GOT3 (cell line): ENCODE measurements at regions not wholly inside any gene's neighbourhood (a gene's known extent, or its start where the extent isn't known, plus 50 kb on each side); places are given as distances from the start of the nearest gene placed in this dataset.
"Not testable (repeated sequence)": the region's sequence is repeated elsewhere in the genome, so short reads cannot be mapped to it uniquely, and the experiment has no call there.

Experiments
- DNase-seq: peaks from one replicate; lab custom pipeline; 2025; ENCODE audit warnings: mixed read lengths; lab: John Stamatoyannopoulos, UW

DNA sequence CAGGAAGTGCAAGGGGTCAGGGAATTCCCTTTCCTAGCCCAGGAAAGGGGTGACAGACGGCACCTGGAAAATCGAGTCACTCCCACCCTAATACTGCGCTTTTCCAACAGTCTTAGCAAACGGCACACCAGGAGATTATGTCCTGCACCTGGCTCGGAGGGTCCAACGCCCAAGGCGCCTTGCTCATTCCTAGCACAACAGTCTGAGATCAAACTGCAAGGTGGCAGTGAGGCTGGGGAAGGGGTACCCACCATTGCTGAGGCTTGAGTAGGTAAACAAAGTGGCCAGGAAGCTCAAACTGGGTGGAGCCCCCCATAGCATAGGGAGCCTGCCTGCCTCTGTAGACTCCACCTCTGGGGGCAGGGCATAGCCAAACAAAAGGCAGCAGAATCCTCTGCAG, 618.5 kb upstream of the LRRN3 start:
- not testable (repeated sequence) for DNase-seq

DNA sequence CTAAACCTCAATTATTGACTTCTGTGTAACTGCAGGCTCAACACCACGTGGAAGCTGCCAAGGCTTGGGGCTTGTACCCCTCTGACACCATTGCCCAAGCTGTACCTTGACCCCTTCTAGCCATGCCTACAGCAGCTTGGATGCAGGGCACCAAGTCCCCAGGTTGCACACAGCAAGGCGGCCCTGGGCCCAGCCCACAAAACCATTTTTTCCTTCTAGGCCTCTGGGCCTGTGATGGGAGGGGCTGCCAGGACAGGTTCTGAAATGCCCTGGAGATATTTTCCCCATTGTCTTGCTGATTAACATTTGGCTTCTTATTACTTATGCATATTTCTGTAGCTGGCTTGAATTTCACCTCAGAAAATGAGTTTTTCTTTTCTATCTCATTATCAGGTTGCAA, 610.0 kb upstream of the LRRN3 start:
- DNase-seq = no peak

DNA sequence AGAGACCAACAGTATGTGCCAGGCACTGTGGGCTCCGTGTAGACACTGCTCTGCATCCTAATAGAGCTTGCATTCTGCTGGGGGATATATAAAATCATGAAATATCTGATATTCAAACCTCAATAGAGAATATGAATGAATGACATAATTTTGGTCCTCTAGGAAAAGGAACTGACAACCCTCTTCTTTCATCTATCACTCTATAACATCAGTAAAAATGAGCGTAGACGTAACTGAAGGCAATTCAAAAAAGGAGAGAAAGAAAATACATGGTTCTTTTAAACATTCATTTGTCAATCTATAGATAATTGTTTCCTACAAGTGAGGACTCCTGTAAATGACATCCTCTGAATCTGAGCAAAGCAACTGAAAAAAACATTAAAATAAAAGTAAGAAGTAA, 607.4 kb upstream of the LRRN3 start:
- no peak for DNase-seq

DNA sequence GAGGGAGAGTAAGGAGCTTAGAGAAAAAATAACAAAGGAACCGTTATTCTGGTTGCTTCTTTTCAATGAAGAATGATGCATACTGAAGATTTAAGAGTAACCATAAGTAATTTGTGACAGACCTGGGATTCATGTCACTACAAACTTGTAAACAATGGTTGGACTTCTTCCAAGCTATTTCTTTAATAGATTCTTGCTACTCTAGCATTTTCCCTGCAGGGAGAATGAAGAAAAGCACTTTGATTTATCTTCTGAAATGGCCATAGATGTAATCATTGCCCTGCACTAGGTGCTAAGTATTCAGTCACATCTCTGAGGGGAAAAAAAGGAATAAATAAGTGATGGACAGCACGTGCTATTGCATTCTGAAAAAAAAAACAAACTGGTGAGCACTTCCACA, 606.6 kb upstream of the LRRN3 start:
- no peak for DNase-seq

DNA sequence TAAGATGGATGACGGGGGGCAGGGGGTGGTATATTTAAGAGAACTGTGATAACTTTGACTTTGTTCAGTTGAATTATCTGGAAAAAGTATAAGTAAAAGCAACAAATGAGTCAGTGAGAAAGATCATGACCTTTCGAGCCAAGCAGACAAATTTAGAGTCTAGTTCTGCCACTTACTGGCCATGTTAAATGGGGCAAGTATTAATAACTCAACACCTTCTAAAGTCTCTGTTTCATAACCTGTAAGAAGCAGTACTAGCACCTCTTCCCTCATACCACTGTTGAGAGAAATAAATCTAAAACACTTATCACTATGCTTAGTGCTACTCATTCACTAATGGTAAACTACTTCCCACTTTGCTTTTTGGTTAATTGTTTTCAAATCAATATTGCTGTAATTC, 604.4 kb upstream of the LRRN3 start:
- no peak for DNase-seq

DNA sequence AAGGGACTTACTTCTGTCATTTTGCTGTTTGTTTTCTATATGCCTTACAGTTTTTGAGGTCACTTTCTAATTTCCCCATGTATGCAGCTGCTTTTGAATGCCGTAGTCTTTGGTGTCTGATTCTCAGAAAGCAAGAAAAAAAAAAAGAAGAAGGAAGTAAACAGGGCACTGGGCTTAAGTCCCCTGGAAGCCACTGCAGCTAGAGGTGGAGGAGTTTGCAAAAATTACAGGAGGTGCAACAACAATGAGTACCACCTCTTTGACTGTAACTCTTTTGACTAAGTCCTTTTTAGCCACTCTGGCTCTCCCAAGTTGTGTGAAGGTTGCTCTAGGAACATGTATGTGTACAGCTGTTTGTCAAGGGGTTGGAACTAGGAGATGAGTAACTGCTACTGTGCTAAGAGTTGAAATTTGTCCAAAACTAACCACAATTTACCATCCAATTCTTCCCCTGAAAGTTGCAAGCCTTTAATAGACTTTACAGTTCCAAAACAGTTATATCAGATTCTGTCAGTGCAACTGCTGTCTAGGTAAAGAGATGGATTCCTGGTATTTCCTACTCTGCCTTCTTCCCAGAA, 588.0 kb upstream of the LRRN3 start:
- DNase-seq = no peak

DNA sequence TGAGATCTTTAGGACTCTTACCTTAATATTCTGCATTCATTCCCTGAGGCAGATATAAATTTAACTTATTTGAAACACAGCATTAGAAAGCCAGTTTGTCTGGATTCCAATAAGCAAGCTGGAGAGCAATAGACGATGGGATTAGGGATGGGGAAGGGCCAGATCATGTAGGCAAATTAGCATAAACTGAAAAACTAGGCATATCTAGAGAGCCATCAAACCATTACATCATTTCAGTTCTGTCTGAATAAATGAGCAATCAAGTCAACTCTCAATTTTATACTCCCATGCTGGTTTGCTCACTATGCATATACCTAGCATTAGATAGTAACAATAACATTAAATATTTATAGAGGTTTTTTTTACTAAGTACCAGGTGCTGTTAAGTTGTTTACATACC, 583.6 kb upstream of the LRRN3 start:
- DNase-seq = no peak

DNA sequence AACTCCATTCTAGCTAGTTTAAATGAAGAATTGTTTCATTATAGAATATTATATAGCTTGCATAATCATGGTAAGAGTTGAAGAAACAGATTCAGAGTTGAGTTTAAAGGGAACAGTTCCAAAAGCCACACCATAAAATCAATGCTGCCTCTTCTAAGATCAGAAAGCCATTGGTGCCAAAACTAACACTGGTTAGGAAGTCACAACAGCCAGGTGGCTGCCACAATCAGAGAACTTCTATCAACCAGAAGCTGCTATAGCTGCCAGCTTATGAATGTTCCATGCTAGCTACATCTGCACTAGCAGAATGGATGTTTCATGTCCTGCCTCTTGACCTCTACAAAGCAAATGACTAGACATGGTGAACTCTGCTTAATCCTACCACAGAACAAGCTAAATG, 583.1 kb upstream of the LRRN3 start:
- no peak for DNase-seq

DNA sequence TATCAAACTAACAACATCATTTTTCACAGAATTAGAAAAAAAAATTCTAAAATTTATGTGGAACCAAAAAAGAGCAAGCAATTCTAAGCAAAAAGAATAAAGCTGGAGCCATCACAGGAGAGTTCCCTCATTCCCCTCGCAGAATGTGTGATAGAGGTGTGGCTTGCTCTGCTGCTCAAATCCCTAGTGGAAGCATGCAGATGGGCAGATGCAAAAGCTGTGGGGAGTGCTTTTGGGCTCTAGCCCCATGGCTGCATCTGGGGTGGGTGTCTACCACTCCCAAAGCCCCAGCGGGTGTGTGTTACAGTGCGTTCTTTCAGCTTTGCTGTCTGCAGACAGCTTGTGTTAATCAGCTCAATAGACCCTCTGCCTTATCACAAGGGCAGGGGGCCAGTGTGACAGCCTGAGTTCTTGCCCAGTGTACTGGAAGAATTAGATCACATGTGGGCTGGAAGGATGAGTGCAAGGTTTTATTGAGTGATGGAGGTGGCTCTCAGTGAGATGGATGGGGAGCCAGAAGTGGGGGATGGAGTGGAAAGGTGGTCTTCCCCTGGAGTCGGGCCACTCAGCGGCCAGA, 575.9 kb upstream of the LRRN3 start:
- not testable (repeated sequence) for DNase-seq

DNA sequence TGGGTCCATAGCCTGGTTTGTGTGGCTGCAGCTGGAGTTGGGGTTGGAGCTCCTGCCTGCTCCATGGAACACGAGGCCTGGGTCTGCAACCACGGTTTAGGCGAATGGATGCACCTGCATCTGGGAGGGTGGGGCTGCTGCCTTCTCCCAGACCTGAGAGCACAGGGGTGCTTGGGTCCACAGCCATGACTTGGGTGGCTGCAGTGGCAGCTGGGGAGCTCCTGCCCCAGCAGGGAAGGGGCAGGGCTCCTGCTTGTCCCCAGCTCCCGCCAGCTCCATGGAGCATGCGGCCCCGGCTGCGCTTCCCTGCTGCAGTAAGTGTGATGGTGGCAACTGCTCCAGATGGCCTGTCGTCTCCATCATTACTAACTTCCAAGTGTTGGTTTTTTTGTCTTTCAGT, 571.1 kb upstream of the LRRN3 start:
- no peak for DNase-seq

DNA sequence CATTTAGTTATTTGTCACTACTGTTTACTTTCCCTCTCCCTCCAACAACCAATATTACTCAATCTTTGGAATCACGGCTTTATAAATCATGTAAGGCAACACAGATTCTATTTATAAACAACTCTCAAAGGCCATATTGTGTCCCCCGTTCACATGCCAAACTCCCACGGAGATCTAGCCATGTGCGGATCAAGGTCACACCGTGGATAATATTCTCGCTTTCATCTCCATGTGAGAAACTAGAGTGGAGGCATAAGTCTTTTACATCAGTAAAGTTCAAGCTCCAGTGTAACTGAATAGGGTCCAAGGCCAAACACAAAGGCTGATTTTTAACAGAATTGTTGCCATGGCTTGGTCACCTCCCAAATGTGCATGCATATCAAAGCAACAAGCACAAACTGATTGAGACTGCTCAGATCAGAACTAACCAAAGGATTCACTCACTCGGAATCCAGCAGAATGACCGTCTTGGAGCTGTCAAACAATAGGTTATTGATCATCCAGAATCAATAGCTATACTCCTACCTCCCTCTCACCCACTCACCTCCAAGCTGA, 569.5 kb upstream of the LRRN3 start:
- no peak for DNase-seq

DNA sequence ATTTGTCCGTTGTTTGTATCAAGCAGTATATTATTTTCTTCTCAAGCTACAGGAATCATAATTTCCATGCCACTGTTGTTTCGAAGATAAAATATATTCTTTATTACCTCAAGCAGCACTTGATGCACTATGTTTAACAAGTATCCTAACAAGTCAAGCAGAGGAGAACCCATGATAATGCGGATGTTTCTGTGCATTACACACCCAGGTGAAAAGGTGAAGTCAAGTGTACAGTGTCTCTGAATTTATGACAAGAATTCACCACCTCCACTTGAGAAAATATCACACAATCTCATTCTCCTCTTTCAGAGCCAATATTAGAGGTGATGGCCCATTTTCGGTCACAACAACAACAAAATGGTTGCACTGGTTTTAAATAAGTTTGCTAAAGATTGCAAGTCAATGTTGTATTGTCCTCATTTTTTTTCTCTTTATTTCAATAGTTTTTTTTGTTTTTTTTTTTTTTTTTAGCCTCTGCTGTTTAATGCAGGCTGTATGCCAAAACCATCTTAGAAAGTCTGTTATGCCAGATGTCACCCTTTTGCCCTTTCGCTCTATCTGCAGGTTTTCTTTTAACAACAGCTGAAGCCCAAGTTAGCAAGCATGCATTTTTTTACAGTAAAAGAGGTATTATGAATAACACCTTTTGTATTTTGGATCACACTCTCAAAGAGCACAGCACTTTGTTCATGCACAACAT, 568.7 kb upstream of the LRRN3 start:
- no peak for DNase-seq

DNA sequence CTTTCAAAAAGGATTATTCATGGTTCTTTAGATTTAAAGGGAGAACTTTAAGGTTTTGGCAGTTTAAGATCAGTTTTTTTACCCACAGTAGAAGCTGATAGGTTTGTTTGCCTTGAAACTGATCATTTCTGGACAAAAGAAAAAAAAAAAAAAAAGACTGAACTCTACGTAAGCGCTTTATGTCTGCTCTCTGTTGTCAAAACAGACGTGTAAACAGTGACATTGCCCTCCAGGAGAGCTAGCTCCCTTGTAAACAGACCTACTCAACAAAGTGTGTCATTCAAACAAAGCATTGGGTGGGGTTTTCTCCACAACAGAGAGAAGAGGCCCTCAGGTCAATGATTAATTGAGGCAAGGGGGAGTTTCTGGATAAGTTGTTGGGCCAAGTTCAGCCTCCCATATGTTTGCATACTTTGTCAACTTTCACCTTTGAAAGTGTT, 568.1 kb upstream of the LRRN3 start:
- no peak for DNase-seq

DNA sequence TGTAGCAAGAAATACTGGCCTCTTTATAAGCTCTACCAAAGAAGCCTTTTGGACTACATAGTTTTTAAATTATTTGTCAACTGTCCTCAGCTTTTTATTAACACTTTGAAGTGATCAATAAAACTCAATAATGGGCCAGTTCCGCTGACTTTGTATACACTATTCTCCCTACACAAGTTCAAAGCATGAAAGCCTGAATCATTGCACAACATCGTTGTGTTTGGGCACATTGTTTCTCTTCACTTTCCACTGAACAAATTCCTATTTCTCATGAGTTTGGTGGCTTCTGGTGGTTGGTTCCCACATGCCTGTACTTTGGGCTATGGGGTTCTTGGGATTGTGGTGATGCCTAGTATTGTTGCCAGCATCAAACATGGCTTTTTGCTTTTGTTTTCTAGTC, 561.8 kb upstream of the LRRN3 start:
- no peak for DNase-seq

DNA sequence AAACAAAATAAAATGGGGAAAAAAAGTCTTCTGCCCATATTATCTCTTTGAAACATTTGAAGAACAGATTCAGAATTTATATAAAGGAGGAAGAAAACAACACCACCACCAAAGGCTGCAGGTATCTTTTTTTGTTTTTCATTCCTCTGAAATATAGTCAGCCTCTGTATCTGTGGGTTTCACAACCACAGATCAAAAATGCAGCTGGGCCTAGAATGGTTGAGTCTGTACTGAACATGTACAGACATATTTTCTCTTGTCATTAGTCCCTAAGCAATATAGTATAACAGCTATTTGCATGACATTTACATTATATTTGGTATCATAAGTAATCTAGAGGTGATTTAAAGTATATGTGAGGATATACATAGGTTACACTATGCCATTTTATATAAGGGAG, 559.7 kb upstream of the LRRN3 start:
- no peak for DNase-seq

DNA sequence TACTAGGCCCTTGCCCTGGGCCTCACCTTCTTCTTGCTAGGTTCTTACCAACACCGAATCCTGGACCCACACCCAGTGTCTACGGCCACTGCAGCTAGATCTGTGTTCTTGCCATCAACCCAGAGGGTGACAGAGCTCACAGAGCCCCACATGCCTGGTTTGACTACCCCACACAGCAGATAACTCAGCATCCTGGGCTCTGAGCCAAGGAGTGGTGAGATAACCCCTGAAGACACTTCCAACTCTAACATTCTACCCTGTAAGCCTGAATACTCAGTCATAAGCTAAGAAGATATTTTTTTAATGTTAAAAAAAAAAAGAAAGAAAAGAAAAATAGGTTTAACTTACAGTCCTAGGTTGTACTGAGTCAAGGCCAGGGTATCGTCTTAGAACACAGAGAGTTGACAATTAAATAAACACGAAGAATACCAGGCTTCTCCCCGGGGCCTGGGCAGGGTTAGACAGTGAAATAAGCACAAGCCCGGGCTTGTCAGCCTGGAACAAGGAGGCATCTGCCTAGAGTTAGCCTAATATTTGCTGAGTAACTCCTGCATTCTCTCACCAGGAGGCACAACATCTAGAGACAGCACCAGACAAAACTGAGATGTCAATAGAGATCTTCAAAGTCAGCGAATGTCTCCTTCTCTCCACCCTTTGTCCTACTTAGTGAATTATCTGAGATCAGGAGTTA, 556.5 kb upstream of the LRRN3 start:
- no peak for DNase-seq

DNA sequence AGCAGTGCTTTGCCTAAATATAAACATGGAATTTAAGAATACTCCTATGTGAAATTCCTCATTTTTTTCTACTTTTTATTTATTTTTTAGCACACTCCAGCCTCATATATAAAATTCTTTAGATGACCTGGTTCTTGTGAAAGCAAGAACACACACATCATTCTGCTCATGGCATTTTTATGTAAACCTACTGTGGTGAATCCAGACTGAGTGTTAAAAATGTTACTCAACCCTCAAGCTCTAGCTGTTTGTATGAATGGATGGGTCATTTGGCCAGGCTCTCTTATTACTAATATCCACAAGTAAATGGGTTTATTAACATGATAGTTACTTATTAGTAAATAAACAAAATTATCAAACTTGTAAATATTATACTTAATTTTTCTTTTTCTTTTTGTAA, 551.7 kb upstream of the LRRN3 start:
- DNase-seq = no peak

DNA sequence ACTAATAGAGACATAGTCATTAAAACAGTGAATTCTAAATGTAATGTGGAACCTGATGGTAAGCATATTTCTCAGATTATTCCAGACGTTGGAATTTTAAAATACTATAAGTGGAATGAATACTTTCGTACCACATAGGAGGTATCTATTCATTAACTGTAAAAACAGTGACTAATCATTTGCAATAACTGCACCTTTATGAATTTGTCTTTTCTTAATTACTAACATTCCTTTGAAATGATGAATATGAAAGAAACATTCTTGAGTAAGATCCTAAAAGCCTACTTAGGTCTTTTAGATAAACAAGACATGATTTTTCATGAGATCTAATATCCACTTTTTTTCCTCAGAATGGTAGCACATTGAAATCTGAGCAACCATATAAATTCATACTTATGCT, 549.0 kb upstream of the LRRN3 start:
- no peak for DNase-seq

DNA sequence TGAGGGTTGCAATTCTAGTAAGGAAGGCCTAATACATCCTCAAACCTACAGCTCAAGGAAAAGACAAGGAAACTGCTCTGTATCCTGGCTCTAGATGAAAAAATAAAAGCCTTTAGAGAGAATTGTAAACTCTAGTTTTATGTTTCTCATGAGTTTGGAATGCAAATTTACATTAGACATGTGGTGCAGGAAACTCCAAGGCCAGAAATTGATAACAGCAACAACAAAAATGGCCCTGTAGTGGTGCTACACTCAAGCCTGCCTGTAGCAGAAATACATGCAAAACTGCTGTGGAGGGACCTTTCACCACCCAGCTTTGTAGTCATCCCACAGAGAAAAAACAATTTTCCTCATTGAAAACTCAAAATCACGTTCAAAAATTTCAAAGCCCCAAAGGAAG, 546.7 kb upstream of the LRRN3 start:
- no peak for DNase-seq

DNA sequence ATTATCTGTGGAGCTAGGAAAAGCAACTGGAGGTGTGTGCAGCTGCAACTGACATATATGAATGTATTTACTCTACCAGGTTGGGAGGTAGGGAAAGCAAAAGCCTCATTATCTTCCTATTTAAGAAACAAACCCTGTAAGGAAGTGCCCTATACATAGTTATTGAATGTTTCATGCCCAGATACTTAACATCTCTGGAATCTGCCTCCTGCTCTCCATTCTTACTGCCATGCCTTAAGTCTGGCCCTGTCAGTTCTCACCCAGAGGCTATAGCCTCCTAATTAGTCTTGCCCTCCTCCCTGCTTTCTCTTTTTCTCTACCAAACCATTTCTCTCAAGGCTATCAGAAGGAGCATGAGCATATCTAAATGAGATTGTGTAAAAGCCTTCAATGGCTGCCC, 542.6 kb upstream of the LRRN3 start:
- no peak for DNase-seq

DNA sequence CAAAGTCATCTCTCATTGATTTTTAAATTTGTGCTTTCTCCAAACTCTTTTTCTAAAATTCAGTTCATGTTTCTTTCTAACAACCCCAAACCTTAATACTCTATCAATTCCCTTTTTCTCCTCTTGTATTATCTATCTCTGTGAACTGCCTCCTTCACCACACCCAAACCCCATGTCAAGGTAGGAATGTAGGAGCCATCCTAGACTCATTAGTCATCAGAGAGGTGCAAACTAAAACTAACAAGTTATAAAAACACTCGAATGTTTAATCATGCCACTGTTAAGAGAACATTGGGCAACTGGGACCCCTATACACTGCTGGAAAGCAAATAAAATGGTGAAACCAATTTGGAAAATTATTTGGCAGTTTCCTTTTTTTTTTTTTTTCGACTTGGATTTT, 533.8 kb upstream of the LRRN3 start:
- no peak for DNase-seq

DNA sequence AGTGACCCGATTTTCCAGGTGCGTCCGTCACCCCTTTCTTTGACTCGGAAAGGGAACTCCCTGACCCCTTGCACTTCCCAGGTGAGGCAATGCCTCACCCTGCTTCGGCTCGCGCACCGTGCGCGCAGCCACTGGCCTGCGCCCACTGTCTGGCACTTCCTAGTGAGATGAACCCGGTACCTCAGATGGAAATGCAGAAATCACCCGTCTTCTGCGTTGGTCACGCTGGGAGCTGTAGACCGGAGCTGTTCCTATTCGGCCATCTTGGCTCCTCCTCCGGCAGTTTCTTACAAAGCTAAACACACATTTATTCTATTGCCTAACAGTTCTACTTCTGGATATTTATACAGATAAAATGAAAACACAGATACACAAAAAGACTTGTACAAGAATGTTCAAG, 527.6 kb upstream of the LRRN3 start:
- not testable (repeated sequence) for DNase-seq

DNA sequence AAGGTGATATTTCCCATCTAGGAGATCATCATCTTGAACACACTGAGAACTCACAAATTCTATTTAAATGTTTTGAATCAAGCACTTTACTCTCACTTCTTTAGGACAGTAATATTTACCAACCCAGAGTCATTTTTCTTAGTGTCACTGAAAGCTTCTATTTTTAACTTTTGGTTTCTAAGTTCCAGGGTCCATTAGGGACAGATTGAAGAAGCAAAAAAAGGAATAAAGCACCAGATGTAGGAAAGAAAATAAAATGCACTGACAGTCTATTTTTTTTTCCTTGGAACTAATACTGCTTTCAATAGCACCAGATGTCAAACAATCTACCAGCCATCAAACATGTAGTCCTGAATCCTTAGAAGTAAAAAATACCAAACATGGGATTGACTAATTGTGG, 526.7 kb upstream of the LRRN3 start:
- no peak for DNase-seq
